Cerebellar cortex (tissue), 1 donor: ENCODE measurements at regions not wholly inside any gene's neighbourhood (a gene's known extent, or its start where the extent isn't known, plus 50 kb on each side); places are given as distances from the start of the nearest gene placed in this dataset.

Source experiments
- DNase-seq: peaks from one replicate; pipeline ENCODE4 v3.0.0-alpha.2; 2015; ENCODE audit warnings: low spot score

DNA sequence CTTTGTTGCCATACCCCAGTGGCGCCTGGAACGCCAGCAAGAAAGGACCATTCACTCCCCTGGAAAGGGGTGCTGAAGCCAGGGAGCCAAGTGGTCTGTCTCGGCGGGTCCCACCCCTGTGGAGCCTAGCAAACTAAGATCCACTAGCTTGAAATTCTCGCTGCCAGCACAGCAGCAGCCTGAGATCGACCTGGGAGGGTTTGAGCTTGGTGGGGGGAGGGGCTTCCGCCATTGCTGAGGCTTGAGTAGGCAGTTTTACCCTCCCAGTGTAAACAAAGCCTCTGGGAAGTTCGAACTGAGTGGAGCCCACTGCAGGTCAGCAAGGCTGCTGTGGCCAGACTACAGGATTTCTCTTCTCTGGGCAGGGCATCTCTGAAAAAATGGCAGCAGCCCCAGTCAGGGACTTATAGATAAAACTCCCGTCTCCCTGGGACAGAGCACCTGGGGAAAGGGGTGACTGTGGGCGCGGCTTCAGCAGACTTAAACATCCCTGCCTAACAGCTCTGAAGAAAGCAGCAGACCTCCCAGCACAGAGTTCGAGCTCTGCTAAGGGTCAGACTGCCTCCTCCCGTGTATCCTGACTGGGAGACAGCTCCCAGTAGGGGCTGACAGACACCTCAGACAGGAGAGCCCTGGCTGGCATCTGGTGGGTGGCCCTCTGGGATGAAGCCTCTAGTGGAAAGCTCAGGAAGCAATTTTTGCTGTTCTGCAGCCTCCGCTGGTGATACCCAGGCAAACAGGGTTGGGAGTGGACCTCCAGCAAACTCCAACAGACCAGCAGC is 281.1 kb upstream of the SP4 start:
- no peak for DNase-seq

DNA sequence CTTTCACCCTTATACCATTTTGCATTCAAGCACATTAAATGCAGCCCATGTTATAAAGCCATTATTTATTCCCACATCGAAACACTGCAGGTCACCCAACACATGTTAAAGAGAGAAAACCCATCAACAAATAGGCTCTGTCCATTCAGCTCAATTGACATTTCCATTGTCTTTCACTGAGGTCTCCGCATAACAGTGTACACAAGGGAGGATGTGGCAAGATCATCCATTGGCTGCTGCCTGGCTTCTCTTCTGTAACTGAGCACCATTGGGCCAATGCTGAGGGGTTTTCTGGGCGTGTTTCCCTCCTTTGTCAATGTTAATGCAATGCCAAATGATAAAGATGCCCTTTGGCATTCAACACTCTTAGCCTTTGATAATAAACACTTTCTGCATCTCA is 278.1 kb upstream of the SP4 start:
- no peak for DNase-seq

DNA sequence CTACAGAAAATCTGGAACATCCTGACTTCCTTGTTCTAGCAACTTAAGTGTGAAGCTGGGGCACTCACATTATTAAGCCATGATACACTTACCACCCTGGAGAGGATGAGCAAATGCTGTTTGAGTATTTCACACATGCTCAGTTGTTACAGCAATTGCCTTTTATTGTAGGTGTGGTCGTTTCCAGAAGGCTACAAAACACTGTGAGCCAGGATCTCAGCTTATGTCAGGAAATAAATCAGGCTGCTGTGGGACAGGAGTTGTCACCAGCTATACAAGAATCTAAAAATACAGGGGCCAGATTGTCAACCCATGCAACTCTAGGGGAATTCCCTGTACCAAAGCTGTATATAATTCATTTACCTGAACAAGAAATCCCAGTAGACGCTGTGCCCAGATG is 273.3 kb upstream of the SP4 start:
- DNase-seq: no peak

DNA sequence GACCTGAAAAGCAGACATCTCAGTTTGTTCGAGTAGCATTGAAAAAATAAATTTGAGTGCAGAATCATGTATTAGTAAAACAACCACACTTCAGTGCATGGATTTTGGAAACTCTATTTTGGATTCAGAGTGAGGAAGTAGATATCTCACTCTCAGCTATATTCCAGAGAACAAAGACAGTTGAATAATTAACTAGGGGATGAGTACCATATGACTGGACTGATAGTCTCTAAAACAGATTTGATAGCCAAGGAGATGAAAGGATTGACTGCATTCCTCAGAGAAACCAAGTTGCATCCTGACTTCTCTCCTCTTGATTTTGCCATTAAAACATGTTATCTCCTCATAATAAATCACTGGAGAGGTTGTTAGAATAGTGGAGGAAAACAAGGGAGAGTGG is 268.4 kb upstream of the SP4 start:
- DNase-seq: no peak

DNA sequence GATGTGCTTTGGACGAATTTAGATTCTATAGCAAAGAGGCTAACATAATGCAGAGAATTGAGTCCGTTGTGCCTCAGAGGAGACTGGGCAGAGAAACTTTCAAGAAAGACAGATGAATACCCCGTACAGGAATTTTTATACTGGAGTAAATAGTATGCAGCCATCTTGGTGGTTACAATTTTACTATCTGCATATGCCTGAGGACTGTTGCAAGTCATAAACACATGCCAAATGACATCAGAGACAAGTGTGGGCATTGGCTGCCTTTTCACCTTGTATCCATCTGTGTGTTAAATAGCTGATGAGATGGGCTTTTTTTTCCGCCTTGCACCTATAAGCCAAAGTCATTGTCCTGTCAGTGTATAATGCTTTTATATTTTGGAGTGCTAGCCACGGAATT is 267.5 kb upstream of the SP4 start:
- DNase-seq: no peak

DNA sequence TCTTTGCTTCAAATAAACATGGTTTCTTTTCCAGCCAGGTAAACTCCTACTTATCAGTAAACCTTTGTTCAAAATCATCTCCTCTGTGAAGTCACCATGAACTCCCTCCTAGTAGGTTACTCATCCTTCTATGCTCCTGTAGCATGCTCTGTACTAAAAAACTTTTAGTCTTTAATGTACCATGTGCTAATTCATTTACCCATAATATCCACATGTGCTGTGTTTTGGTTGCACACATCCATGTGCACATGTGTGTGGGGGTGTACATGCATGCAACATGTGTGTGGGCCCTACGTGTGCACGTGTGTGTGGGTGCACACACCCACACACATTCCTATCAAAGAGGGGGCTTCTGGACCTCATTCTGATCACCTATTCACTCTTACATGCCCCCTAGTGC is 259.9 kb upstream of the SP4 start:
- no peak for DNase-seq

DNA sequence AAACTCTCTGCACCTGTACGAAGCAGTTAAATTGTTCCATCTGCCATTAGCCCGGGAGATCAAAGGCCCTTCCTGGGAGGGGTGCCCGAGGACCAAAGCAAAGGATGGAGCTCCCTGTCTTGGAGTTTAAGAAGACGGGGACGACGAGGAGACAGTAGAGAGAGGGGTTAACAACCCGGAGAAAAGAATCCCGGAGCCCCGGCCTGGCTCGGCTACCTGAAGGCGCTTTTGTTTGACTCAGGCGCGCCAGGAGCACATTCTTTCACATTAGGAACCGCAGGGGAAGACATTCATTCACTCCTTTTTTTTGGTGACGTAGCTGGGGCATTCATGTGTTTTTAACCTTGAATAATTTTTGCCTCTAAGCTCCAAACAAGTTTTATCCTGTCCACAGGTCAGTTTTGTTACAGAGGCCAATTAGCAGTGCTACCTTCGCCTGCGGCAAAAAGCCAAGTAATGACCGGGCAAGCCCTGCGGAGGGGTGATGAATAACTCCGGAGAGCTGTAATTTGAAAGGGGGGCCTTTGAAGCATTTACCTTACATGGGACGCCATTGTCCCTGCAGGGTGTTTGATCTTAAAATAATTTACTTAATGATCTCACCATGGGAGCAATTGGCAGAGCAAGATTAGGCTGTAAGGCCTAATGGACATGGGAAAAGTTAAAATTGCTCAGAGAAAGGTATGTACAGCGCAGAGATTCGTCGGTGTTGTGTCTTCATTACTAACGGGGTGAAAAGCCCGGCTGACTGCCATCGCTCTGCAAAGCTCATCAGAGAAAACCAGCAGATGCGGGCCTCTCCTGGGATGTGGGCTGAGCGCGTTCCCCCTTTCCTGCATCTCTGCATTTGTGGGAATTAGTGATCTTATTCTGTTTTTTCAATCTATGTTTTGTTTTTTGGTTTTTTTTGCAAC is 258.0 kb upstream of the SP4 start:
- DNase-seq: no peak

DNA sequence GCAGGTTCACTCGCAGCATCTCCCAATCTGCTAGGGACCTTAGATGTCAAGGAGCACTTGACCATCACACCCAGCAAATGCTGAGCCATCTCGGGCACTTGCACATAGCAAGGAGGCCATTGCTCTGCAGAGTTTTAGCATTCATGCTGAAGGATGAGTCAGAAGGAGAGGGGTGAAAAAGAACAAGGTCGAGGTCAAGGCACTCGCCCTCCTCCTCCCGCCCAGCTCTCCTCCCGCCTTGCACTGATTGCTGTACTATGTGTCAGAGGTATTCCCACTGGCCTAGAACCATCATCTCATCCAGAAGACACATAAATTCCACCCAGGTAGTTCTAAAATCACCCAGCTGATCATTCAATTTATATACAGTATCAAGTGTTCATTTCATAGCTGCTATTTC is 255.1 kb upstream of the SP4 start:
- no peak for DNase-seq

DNA sequence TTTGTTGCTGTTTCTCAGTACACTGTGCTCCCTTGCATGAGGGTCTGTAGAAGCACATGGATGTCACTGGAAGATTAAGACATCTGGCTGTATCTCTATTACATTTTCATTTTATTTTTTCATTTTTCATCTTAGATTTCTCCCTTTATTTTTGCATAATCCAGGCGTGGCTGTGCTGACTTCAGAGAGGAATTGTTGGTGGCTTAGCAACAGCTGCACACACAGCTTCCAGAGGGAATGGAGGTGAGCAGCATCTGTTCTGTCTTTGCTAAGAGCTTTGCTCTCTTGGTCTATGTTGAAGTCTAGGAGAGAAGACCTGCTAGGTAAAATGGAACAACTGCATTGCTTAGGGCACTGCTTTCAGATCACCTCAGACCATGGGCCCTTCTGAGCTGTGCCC is 254.4 kb upstream of the SP4 start:
- no peak for DNase-seq

DNA sequence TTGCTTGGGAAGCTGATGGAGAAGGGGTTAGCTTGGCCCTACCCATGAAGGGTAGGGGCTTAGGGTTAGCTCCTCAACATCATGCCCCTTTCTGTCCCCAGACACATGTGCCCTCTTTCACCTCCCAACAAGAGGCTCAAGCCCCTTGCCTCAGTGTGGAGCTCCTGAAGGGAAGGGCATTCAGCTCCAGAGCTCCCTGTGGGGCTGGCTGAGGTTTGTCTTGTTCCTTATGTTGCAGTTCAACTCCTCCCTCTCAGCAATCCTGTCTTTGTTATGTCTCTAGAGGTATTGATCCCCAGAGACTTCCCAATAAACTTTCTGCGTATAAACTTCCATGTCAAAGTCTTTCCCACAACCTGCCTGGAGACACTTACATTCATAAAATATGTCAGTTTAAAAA is 252.2 kb upstream of the SP4 start:
- no peak for DNase-seq

DNA sequence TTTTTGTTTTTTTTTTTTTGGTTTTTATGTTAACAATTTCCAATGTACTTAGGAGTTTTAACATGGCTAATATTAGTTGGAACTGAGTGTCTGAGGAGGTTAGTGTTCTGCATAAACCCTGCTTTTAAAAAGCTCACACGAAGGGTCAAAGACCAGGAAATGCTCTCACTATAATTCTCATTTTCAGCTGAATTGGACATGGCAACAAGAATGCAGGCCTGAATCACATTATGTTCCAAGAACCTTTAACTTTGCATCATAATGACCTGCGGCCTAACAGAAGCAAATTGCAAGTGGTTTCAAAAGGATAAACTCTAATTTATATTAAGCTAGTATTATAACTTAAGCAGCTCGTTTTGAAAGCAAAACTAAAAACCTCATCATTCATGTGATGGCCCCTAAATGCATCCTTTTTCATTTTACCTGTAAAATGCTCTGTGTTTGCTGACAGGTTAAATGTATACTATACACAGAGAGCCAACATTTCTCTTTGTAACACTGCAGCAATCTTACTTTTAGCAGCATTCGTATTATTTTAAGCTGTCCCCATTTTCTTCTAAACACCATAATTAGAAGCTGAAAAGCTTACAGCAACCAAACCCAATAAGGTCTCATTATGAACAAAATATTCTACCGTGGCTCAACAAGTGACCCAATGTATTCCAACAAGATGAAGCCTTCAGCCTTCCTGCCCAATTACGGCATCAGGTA is 242.8 kb upstream of the SP4 start:
- no peak for DNase-seq

DNA sequence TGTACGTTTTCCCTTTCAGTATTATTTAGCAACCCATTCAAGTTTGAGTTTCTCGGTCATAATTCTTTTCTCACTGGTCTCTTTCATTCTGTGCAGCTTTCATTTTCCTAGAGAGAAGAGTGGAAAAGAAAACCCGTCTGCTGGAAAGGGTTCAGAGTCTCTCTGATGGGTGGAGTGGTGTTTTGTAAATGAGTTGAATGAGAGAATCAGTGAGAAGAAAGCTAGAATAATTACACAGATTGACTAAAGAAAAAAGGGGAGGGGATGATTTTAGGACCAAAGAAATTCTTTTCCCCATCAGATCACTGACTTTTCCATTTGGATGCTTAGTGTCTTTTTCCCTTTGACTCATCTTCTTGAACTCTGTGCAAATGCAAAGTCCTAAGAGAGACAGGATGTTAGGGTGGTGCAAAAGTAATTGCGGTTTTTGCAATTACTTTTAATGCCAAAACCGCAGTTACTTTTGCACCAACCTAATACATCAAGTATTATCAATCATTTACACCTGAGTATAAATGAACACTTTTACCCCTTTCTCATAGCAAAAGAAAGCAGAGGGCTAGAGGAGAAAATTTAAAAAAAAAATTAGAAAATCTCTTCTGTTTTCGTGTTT is 242.1 kb upstream of the SP4 start:
- DNase-seq: no peak

DNA sequence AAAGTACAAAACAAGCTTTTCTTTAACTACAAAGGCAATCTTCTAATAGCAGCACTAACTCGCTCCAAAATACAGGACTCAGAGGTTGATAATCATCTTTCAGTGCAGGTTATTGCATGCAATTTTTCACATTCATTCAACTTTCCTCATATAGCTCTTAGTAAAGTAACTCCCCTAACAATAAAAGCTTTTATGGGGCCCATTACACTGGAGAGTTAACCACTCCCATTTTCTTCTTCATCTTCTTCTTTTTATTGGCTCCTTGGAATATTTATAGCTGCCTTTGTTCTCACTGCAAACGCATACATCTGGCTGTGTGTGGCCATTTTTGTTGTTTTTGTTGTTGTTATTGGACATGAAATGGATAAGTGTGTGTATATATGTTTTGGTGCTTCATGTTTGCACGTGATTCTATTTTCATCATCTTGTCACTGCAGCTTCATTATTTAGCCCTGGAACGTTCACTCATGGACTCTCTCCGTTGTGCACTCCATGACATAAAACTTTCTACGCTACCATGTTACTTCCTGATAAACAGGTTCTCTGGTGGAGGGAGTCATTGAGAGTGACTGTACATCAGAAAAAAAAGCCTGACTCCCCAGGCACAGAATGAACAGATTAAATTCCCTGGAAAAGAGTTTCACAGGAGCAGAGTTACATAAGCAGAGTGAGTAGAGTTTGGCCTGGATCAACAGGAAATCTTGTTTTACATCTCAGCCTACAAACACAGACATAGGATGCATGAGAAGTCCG is 236.4 kb upstream of the SP4 start:
- DNase-seq: no peak

DNA sequence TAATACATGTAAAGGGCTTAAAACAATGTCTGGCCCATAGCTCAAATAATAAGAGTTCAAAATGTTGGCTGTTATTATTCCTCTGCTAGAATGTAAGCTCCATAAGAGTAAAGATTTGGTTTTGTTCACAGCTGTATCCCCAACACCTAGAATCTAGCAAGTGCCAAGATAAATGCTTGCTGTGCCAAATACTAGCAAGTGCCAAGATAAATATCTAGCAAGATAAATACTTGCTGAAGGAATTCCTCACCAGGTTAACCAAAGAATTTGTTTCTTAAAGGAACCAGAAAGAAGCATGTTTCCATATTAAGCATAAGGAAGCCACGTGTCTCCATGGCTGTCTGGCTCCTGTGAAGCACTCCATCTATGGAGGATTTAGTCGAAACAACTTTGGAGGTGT is 235.2 kb upstream of the SP4 start:
- DNase-seq: no peak

DNA sequence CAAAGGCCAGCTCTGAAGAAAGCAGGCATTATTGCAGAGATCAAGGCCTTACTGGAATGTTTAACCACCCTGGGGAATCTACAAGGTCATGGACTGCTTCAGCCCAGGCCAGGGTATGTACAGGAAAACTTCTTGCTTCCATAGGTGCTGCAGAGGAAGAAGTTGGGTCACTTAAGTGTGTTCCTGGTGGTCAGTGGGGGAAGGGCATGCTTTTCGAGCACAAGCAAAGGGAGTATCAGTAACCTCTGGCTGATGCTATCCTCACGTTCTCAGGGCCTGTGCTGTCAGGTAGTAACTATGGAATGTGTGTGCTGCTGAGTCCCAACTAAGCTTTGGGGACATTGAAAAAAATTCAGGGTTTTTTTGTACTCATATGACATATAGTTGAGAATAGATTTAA is 234.0 kb upstream of the SP4 start:
- DNase-seq: no peak

DNA sequence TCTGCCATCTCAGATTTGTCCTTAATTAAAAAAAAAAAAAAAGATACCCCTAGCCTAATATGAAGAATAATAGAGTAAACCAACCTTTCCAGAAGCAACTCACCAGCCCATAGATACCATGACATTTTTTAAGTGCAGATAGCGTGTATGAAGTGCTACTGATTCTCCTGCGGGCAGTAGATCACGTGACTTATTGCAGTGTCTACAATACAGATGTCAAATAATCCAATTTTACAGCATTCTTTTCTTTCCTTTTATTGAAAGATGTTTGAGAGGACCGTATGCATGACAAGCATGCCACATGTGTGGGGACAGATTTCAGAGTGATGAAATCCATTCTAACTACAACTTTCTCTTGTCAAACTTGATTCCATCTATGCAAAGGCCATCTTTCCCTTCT is 232.9 kb upstream of the SP4 start:
- DNase-seq: no peak

DNA sequence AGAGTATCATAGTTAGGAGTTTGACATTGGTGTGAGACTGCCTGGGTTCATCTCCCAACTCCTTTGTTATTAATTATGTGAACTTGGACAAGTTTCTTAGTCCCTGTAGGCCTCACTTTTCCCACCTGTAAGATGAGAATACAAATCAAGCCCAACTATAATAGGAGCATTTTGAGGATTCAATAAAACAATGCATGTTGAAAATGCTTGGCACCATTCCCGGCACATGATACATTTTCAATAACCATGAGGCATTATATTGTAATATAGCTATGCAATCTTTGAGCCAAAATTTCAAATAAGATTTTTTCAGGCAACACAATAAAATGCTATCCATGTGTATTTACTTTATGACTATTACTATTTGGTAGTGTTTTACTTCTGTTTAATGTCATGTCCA is 229.0 kb upstream of the SP4 start:
- no peak for DNase-seq

DNA sequence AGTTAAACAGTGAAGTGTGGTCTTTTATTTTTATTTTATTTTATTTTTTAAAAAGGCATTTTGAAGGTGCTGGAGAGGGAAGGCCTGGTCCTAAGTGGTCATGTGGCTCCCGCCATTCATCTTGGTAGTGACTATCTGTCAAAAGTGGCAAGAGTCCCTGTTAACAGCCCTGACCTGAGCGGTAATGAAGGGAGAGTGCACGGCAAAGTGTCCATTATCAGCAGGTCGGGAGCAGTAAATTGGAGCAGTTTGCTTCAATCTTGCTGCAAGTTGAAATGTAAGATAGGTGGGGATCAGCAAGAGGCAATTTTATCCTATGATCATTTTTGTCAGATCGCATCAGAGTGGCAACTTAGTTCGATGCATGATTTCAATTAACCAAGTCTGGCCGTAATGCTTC is 227.4 kb upstream of the SP4 start:
- DNase-seq: no peak

DNA sequence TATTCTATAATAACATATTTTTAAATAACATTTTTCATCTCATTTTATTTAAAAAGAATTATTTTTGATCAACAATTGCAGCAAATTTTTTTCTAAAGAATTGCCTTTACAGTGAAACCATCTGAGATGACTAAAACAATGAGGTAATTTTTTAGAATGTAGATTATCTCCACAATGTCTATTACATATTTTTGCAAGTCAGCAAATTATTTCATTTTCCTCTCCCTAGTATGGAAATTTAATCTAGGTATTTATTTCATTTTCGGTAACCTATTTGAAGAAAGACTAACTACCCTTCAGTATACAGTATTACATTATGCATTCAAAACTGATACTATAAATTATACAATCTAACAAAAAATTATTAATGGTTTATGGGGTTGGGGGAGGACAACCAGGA is 213.2 kb upstream of the SP4 start:
- no peak for DNase-seq

DNA sequence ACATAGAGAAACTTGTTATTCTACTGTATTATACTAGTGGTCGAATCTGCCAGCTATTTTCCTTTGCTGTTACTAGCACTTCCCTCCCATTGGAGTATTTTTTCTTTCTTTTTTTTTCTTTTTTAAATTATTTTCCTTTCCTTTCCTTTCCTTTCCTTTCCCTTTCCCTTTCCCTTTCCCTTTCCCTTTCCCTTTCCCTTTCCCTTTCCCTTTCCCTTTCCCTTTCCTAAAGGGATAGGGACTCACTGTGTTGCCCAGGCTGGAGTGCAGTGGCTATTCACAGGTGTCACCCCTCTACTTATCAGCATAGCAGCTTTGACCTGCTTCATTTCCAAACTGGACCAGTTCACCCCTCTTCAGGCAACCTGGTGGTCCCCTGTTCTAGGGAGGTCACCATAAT is 212.6 kb upstream of the SP4 start:
- DNase-seq: no peak

DNA sequence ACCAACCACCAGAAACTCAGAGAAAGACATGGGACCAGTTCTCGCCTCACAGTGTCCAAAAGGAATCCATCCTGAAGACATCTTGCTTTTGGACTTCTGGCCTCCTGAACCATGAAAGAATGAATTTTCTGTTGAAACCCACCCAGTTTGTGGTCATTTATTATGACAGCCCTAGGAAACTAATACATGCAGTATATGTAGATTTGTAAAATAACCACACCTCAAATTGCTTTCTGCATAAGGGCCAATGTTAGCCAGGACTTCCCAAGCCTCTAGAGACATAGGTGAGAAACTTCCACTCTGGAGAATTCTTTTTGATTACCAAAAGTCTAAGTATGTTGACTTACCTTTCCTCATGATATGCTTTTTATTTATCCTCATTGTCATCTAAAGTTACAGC is 210.5 kb upstream of the SP4 start:
- no peak for DNase-seq

DNA sequence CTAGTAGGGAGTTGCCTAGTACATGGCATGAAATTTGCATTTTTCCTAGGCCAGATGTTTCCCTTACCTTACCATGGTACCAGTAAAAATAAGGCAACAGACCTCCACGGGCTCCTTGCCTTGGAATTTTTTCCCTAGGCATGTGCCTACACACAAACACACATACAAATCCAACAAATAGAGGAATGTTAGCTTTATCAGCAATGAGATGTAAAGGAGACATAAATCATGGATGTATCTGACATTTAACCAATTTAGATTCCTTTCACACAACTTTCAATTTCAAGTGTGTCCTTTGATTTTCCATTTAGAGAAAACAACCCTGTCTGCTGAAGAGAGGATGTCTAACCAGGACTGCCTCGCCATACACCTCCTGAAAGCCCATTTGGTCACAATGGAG is 209.7 kb upstream of the SP4 start:
- DNase-seq: no peak
